Ovary (tissue), 7 donors: ENCODE measurements at regions not wholly inside any gene's neighbourhood (a gene's known extent, or its start where the extent isn't known, plus 50 kb on each side); places are given as distances from the start of the nearest gene placed in this dataset.

ENCODE experiments used
- DNase-seq, 5 donors: peaks; one replicate each; pipeline ENCODE4 v3.0.0-alpha.2; 2019 to 2020
- H3K27ac ChIP-seq, 2 donors: fragments of 200-600 bp; one replicate each; pipeline versions ENCODE4 v1.5.1 to v1.8.0; 2019 to 2022
- H3K27me3 ChIP-seq: fragments of 200-600 bp; one replicate; pipeline ENCODE4 v1.8.0; 2022
- H3K36me3 ChIP-seq: fragments of 200-600 bp; sonication (generic); one replicate; pipeline ENCODE4 v1.5.1; 2019
- H3K4me1 ChIP-seq: one replicate; pipeline ENCODE4 v1.8.1; 2013; ENCODE audit warnings: mild to moderate bottlenecking, moderate library complexity; ENCODE audit not compliant: insufficient read depth
- H3K4me3 ChIP-seq: fragments of 200-600 bp; sonication (generic); one replicate; pipeline ENCODE4 v1.5.1; 2017
- H3K9me3 ChIP-seq, 2 donors: fragments of 200-600 bp in 1 of 2; sonication (generic) in 1 of 2; one replicate each; pipeline versions ENCODE4 v1.5.1 to v1.8.1; 2013 to 2019; ENCODE audit warnings: mild to moderate bottlenecking in 1 of 2, moderate library complexity in 1 of 2
- CTCF ChIP-seq, 3 donors: fragments of 450-650 bp in 2 of 3; fragments of 200-600 bp in 1 of 3; IDR thresholded peaks; one replicate each; pipeline versions ENCODE4 v1.5.1 to v1.8.0; 2016 to 2022; ENCODE audit warnings: antibody characterized with exemption in 3 of 3, mild to moderate bottlenecking in 1 of 3
- EP300 ChIP-seq: sonication (generic); formaldehyde crosslinking; IDR thresholded peaks from one replicate; pipeline ENCODE4 v1.6.1; 2017; ENCODE audit warnings: antibody characterized with exemption
- POLR2A ChIP-seq: fragments of 450-650 bp; IDR thresholded peaks from one replicate; pipeline ENCODE4 v1.6.1; 2017; ENCODE audit warnings: antibody characterized with exemption, mild to moderate bottlenecking, moderate library complexity
- WGBS, 3 donors: extraction: QIAGEN DNeasy Blood & Tissue Kit in 1 of 3; methylation state at CpG; one replicate each; pipeline versions ENCODE4 v1.1.5 to v1.1.7; 2013 to 2017; 5-methylcytosine and 5-hydroxymethylcytosine counted together
- intact Hi-C, 4 donors: fragments of 100-400 bp; cut with DNase I; formaldehyde crosslinking; loops; one replicate each; pipeline versions ENCODE4 v1.11.0 to v1.15.1; 2022 to 2023
- donor health status: DM: no; HTN: no; CAD: no; lungs with moderate emphysema.
- donor health status: DM: no; HTN: no; CAD: no.
- donor health status: Bipolar disorder and iron deficiency.
- donor health status: DM: no; HTN: no; CAD: no.
- donor health status: DM: yes; HTN: yes; CAD: no.

- Histone ChIP-seq H3K4me3 (no peak overlapping the region), H3K27me3 (no peaks in the 10 kb centered on the region), H3K9me3 (no peaks in the 10 kb centered on the region), H3K4me1 (peaks cover 2% of the 10 kb centered on the region), H3K36me3 (no peaks in the 10 kb centered on the region), H3K27ac (no peak overlapping the region)
- intact Hi-C loops = no loop called here
- WGBS, 3 donors = 89 to 93% (median 90%) methylated on average over 2 of the region's 2 CpGs
- DNase-seq = no peak
- TF ChIP-seq EP300 (no peak), POLR2A (no peak), CTCF (IDR thresholded peaks at IDR 0.05) (no peak)
These were observed 61.0 kb upstream of the DAZL start for GRCh38 chr3:16666206-16666605.

- no peak for TF ChIP-seq EP300
- TF ChIP-seq CTCF (IDR thresholded peaks at IDR 0.05) = no peak
- TF ChIP-seq POLR2A = no peak
- intact Hi-C loops = no loop called here
- 70 to 77% (median 73%) methylated on average over 4 of the region's 4 CpGs for WGBS, 3 donors
These were observed 62.4 kb upstream of the DAZL start for GRCh38 chr3:16667633-16668032.

GRCh38 chr3:16668776-16669545 is 63.7 kb upstream of the DAZL start:
- no peak for DNase-seq
- Histone ChIP-seq H3K27me3 (no peaks in the 10 kb centered on the region), H3K4me3 (no peak overlapping the region), H3K4me1 (peaks cover under 1% of the 10 kb centered on the region), H3K36me3 (no peaks in the 10 kb centered on the region), H3K9me3 (no peaks in the 10 kb centered on the region), H3K27ac (no peak overlapping the region)
- 57 to 76% (median 58%) methylated on average over 5 of the region's 5 CpGs for WGBS, 3 donors
- intact Hi-C loops = no loop called here
- TF ChIP-seq EP300 = no peak
- TF ChIP-seq POLR2A = no peak
- TF ChIP-seq CTCF (IDR thresholded peaks at IDR 0.05) = no peak

More at GRCh38 chr3:16667633-16668032, 62.4 kb upstream of the DAZL start:
- Histone ChIP-seq H3K4me1 (peaks cover 2% of the 10 kb centered on the region), H3K27me3 (no peaks in the 10 kb centered on the region), H3K36me3 (no peaks in the 10 kb centered on the region), H3K9me3 (no peaks in the 10 kb centered on the region), H3K27ac (no peak overlapping the region), H3K4me3 (no peak overlapping the region)
- no peak for DNase-seq

- Histone ChIP-seq H3K4me3 (no peak overlapping the region), H3K36me3 (no peaks in the 10 kb centered on the region), H3K27me3 (no peaks in the 10 kb centered on the region), H3K27ac (no peak overlapping the region), H3K9me3 (no peaks in the 10 kb centered on the region), H3K4me1 (no peaks in the 10 kb centered on the region)
- no peak for DNase-seq
- intact Hi-C loops = no loop called here
- TF ChIP-seq EP300 (no peak), CTCF (IDR thresholded peaks at IDR 0.05) (no peak), POLR2A (no peak)
These were observed 65.0 kb upstream of the DAZL start for GRCh38 chr3:16670191-16670590.
